ENCODE measurements at regions not wholly inside any gene's neighbourhood (a gene's known extent, or its start where the extent isn't known, plus 50 kb on each side); places are given as distances from the start of the nearest gene placed in this dataset.

DNA sequence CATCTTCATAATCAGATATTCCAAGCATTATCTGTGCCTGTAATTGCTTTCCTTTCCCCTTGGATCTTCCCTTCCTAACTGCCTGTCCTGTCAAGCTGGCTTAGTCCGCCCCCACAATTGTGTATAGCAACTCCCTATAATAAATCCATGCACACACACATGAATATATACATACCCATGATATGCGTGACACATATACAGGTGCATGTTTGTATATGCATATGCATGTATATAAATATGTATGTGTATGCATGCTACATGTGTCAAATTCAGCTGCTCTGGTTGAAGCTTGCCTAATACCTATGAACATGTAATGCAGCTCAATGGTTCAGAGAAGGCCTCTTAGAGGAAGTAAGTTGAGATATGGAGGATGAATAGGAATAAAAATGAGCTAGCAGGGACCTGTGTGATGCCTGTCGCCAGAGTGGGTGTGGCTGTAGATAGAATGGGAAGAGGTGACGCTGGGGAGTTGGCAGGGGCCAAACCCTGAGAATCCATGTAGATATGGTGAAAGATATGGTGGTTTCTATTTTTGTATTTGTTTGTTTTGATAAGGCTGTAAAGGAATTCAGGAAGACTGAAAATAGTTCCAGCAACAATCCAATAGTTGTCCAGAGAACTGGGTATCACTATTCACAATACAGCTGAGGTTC lies 595.0 kb upstream of the BOD1L1 start:
- Histone ChIP-seq H3K4me3 (no peak overlapping the region), H3K27me3 (no peaks in the 10 kb centered on the region), H3K36me3 (no peaks in the 10 kb centered on the region), H3K4me1 (no peaks in the 10 kb centered on the region), H3K9me3 (no peaks in the 10 kb centered on the region), H3K27ac (no peak overlapping the region)
- no peak for DNase-seq (ENCODE audit: extremely low spot score in 2 of 2)
- intact Hi-C loops (cut with DNase I) = no loop called here
- TF ChIP-seq POLR2A (IDR thresholded peaks at IDR 0.05) = no peak
- TF ChIP-seq, protein P1, sequence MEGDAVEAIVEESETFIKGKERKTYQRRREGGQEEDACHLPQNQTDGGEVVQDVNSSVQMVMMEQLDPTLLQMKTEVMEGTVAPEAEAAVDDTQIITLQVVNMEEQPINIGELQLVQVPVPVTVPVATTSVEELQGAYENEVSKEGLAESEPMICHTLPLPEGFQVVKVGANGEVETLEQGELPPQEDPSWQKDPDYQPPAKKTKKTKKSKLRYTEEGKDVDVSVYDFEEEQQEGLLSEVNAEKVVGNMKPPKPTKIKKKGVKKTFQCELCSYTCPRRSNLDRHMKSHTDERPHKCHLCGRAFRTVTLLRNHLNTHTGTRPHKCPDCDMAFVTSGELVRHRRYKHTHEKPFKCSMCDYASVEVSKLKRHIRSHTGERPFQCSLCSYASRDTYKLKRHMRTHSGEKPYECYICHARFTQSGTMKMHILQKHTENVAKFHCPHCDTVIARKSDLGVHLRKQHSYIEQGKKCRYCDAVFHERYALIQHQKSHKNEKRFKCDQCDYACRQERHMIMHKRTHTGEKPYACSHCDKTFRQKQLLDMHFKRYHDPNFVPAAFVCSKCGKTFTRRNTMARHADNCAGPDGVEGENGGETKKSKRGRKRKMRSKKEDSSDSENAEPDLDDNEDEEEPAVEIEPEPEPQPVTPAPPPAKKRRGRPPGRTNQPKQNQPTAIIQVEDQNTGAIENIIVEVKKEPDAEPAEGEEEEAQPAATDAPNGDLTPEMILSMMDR (IDR thresholded peaks at IDR 0.05) = no peak
- no peak for TF ChIP-seq POLR2AphosphoS5 (IDR thresholded peaks at IDR 0.05; ENCODE audit: insufficient read depth in 1 of 2, low read depth in 1 of 2)

DNA sequence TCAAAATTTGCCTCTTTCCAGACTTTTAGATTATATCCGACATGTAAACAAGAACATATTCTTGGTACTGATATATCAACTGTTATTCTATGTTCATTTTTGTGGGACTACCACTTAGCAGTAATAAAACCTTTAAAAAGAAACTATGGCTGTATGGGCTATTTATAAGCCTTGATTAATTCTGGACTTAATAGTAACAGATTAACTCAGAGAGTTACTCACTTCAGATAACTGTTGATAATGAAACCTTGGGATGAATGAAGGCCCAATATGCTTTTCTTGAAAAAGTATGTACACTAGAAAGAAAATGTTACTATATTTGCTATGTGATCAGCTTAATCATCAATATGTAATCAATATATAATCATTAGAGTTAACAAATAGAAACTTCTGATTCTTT lies 595.9 kb upstream of the BOD1L1 start:
- Histone ChIP-seq H3K27ac (no peak overlapping the region), H3K4me1 (no peaks in the 10 kb centered on the region), H3K4me3 (no peak overlapping the region), H3K27me3 (no peaks in the 10 kb centered on the region), H3K36me3 (no peaks in the 10 kb centered on the region), H3K9me3 (no peaks in the 10 kb centered on the region)
- TF ChIP-seq POLR2A (IDR thresholded peaks at IDR 0.05) = no peak
- TF ChIP-seq, protein P1 (IDR thresholded peaks at IDR 0.05) = no peak
- DNase-seq (ENCODE audit: extremely low spot score in 2 of 2) = no peak
- intact Hi-C loops (cut with DNase I) = no loop called here

DNA sequence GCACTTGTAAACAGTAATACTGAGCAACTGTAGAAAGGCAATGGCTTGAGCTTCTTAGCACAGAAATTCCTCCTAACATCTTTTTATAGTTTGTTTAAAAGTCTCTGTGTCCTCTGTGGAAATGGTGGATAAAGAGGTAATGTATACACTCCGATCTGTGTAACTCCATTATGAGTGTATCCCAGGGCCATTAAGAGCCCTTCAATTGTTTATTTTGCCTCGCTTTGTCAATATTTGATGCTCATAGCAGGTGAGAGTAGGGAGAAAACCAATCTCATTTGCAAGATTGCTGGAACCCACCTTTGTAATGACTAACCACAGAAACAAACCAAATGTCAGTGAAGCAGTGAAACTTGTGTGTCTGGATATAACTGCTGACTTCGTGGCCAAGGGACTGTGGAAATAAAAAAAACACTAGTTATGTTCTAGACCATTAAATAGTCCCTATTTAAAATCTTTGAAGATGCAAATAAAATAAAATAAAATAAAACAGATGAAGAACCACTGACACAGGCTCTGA lies 598.2 kb upstream of the BOD1L1 start:
- H3K9me3 ChIP-seq = no peaks in the 10 kb centered on the region
- no peaks in the 10 kb centered on the region for H3K4me1 ChIP-seq
- no peaks in the 10 kb centered on the region for H3K36me3 ChIP-seq
- TF ChIP-seq, protein P1 (IDR thresholded peaks at IDR 0.05) = no peak
- TF ChIP-seq POLR2AphosphoS5 (IDR thresholded peaks at IDR 0.05; ENCODE audit: insufficient read depth in 1 of 2, low read depth in 1 of 2) = no peak
- no peak for TF ChIP-seq POLR2A (IDR thresholded peaks at IDR 0.05)
- no peak overlapping the region for H3K4me3 ChIP-seq
- intact Hi-C loops (cut with DNase I) = no loop called here
- no peak overlapping the region for H3K27ac ChIP-seq
- no peak for DNase-seq (ENCODE audit: extremely low spot score in 2 of 2)
- H3K27me3 ChIP-seq = no peaks in the 10 kb centered on the region

DNA sequence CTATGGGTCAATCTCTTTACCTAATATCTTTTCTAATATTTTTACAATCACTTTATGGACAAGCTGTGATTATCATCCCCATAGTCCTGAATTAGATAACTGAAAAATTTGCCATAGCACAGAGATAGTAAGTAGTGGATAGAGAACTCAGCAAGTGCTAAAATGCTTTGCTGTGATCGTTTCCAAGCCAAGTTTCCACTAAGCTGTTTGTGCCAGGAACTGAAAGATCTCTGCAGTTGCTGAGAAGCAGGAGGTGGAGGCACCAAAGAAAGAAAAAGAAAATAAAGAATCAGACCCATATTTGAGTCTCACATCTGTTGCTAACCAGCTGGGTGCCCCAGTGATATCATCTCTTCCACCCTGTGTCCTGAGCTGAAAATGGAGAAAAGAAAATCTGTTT lies 605.6 kb upstream of the BOD1L1 start:
- H3K4me1 ChIP-seq = no peaks in the 10 kb centered on the region
- DNase-seq (ENCODE audit: extremely low spot score in 2 of 2) = no peak
- no peaks in the 10 kb centered on the region for H3K9me3 ChIP-seq
- no peaks in the 10 kb centered on the region for H3K27me3 ChIP-seq
- no peak overlapping the region for H3K27ac ChIP-seq
- TF ChIP-seq, protein P1 (IDR thresholded peaks at IDR 0.05) = no peak
- no peak overlapping the region for H3K4me3 ChIP-seq
- H3K36me3 ChIP-seq = no peaks in the 10 kb centered on the region
- intact Hi-C loops (cut with DNase I) = no loop called here

DNA sequence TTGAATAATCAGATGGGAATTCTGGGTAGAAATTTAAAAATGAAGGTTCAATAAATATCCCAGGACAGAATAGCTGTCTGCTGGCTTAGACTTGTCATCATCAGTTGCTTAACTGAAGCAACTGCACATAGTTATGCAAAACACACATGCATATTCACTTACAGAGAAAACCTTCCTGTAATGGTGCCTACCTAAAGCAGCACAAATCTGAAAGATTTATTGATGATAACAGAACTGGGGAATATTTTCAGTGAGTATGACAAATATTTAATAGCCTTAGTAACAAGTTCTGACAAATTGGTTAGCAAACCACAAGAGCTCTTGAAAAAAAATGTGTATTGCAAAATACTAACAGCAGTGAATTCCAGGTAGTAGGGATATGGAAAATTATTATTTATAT lies 606.8 kb upstream of the BOD1L1 start:
- Histone ChIP-seq H3K27me3 (no peaks in the 10 kb centered on the region), H3K4me3 (no peak overlapping the region), H3K27ac (no peak overlapping the region), H3K9me3 (no peaks in the 10 kb centered on the region), H3K36me3 (no peaks in the 10 kb centered on the region), H3K4me1 (no peaks in the 10 kb centered on the region)
- no peak for DNase-seq (ENCODE audit: extremely low spot score in 2 of 2)
- TF ChIP-seq POLR2AphosphoS5 (IDR thresholded peaks at IDR 0.05; ENCODE audit: insufficient read depth in 1 of 2, low read depth in 1 of 2) (no peak), POLR2A (IDR thresholded peaks at IDR 0.05) (no peak)
- TF ChIP-seq, protein P1 (IDR thresholded peaks at IDR 0.05) = no peak
- intact Hi-C loops (cut with DNase I) = no loop called here

Measured in vagina (tissue), 2 donors.